NT2/D1 (cell line): ENCODE measurements at regions not wholly inside any gene's neighbourhood (a gene's known extent, or its start where the extent isn't known, plus 50 kb on each side); places are given as distances from the start of the nearest gene placed in this dataset.

Experiments
- SUZ12 ChIP-seq: IDR thresholded peaks from 2 replicates; pipeline ENCODE4 v1.6.1; 2011; ENCODE audit not compliant: insufficient read length, insufficient read depth; ENCODE audit errors: extremely low read depth
- ZNF274 ChIP-seq: IDR thresholded peaks from 2 replicates; pipeline ENCODE4 v1.6.1; 2011; ENCODE audit warnings: mild to moderate bottlenecking, low read depth, low read length

- no peak for TF ChIP-seq ZNF274
- no peak for TF ChIP-seq SUZ12
Measured at GRCh38 chr12:118689793-118690192, 291.5 kb upstream of the SRRM4 start.
